ENCODE measurements at regions not wholly inside any gene's neighbourhood (a gene's known extent, or its start where the extent isn't known, plus 50 kb on each side); places are given as distances from the start of the nearest gene placed in this dataset.

- H3K9ac ChIP-seq (ENCODE audit: control insufficient read depth, extremely low read depth, insufficient read depth, low read length), result no peak overlapping the region
- FAIRE-seq (no peak), DNase-seq (ENCODE audit: low read depth, low spot score) (no peak)
- H3K27ac ChIP-seq (ENCODE audit: control insufficient read depth, insufficient read depth, low read length), result no peak overlapping the region
- no peaks in the 10 kb centered on the region for H3K9me1 ChIP-seq (ENCODE audit: control insufficient read depth, extremely low read depth, insufficient read depth, low read length)
- H3K79me2 ChIP-seq (ENCODE audit: control insufficient read depth, insufficient read depth, low read length), result no peaks in the 10 kb centered on the region
- no peaks in the 10 kb centered on the region for H3K9me3 ChIP-seq (ENCODE audit: control insufficient read depth, low read depth, low read length)
- TF ChIP-seq CTCF (optimal IDR thresholded peaks at IDR 0.05 in 1 of 3, IDR thresholded peaks at IDR 0.05 in 1 of 3, conservative IDR thresholded peaks at IDR 0.05 in 1 of 3; ENCODE audit: extremely low read depth in 1 of 3, insufficient read depth in 2 of 3, low read length in 3 of 3) (no peak), EZH2 (IDR thresholded peaks at IDR 0.05; ENCODE audit: low read length) (no peak)
- H3K4me3 ChIP-seq (ENCODE audit: control insufficient read depth in 2 of 3, extremely low read depth in 1 of 3, insufficient read depth in 2 of 3, low read depth in 1 of 3, low read length in 3 of 3), result no peak overlapping the region
- H3K4me1 ChIP-seq (ENCODE audit: control insufficient read depth, extremely low read depth, insufficient read depth, low read length), result no peaks in the 10 kb centered on the region
- H4K20me1 ChIP-seq (ENCODE audit: control insufficient read depth, extremely low read depth, insufficient read depth, low read length), result no peaks in the 10 kb centered on the region
- H2AFZ ChIP-seq (ENCODE audit: control insufficient read depth, low read length), result no peak overlapping the region
- no peaks in the 10 kb centered on the region for H3K36me3 ChIP-seq (ENCODE audit: control insufficient read depth in 2 of 2, extremely low read depth in 1 of 2, insufficient read depth in 2 of 2, low read length in 2 of 2)
- dilution Hi-C loops (cut with MboI; ENCODE audit: extremely low pct_ligation_motif_present, low sequenced_read_pairs), result no loop called here
- no peak overlapping the region for H3K4me2 ChIP-seq (ENCODE audit: control insufficient read depth, extremely low read depth, insufficient read depth, low read depth, low read length)
- no peaks in the 10 kb centered on the region for H3K27me3 ChIP-seq (ENCODE audit: control insufficient read depth, extremely low read depth, insufficient read depth, low read length)
Measured at GRCh38 chr13:99884913-99885312, 86.7 kb downstream of the ZIC5 start.

GRCh38 chr13:99883805-99884204, 87.8 kb downstream of the ZIC5 start:
- H3K4me1 ChIP-seq (ENCODE audit: control insufficient read depth, extremely low read depth, insufficient read depth, low read length), result no peaks in the 10 kb centered on the region
- dilution Hi-C loops (cut with MboI; ENCODE audit: extremely low pct_ligation_motif_present, low sequenced_read_pairs), result no loop called here

More at GRCh38 chr13:99883805-99884204, 87.8 kb downstream of the ZIC5 start:
- H3K9me3 ChIP-seq (ENCODE audit: control insufficient read depth, low read depth, low read length), result no peaks in the 10 kb centered on the region
- H3K36me3 ChIP-seq (ENCODE audit: control insufficient read depth in 2 of 2, extremely low read depth in 1 of 2, insufficient read depth in 2 of 2, low read length in 2 of 2), result no peaks in the 10 kb centered on the region
- no peak overlapping the region for H3K27ac ChIP-seq (ENCODE audit: control insufficient read depth, insufficient read depth, low read length)
- no peak overlapping the region for H2AFZ ChIP-seq (ENCODE audit: control insufficient read depth, low read length)
- no peaks in the 10 kb centered on the region for H3K9me1 ChIP-seq (ENCODE audit: control insufficient read depth, extremely low read depth, insufficient read depth, low read length)
- H3K79me2 ChIP-seq (ENCODE audit: control insufficient read depth, insufficient read depth, low read length), result no peaks in the 10 kb centered on the region
- FAIRE-seq (no peak), DNase-seq (ENCODE audit: low read depth, low spot score) (no peak)
- H3K4me2 ChIP-seq (ENCODE audit: control insufficient read depth, extremely low read depth, insufficient read depth, low read depth, low read length), result no peak overlapping the region
- no peaks in the 10 kb centered on the region for H4K20me1 ChIP-seq (ENCODE audit: control insufficient read depth, extremely low read depth, insufficient read depth, low read length)
- H3K4me3 ChIP-seq (ENCODE audit: control insufficient read depth in 2 of 3, extremely low read depth in 1 of 3, insufficient read depth in 2 of 3, low read depth in 1 of 3, low read length in 3 of 3), result no peak overlapping the region
- H3K27me3 ChIP-seq (ENCODE audit: control insufficient read depth, extremely low read depth, insufficient read depth, low read length), result no peaks in the 10 kb centered on the region
- no peak overlapping the region for H3K9ac ChIP-seq (ENCODE audit: control insufficient read depth, extremely low read depth, insufficient read depth, low read length)
- TF ChIP-seq CTCF (optimal IDR thresholded peaks at IDR 0.05 in 1 of 3, IDR thresholded peaks at IDR 0.05 in 1 of 3, conservative IDR thresholded peaks at IDR 0.05 in 1 of 3; ENCODE audit: extremely low read depth in 1 of 3, insufficient read depth in 2 of 3, low read length in 3 of 3), result no peak
- TF ChIP-seq EZH2 (IDR thresholded peaks at IDR 0.05; ENCODE audit: low read length), result no peak
